GM18858 (cell line): ENCODE measurements at regions not wholly inside any gene's neighbourhood (a gene's known extent, or its start where the extent isn't known, plus 50 kb on each side); places are given as distances from the start of the nearest gene placed in this dataset.

Experiments
- ATAC-seq: cut with Tn5 transposase; IDR thresholded peaks from one replicate; pipeline ENCODE4 v1.9.1; 2021; ENCODE audit not compliant: unreplicated experiment

GRCh38 chr2:13574831-13575230, 858.1 kb downstream of the TRIB2 start:
- ATAC-seq, result no peak

- no peak for ATAC-seq
Observed at GRCh38 chr2:13576406-13577036, 859.8 kb downstream of the TRIB2 start.

GRCh38 chr2:13578547-13578946, 861.8 kb downstream of the TRIB2 start:
- ATAC-seq, result no peak

GRCh38 chr2:13581471-13581870, 864.7 kb downstream of the TRIB2 start:
- no peak for ATAC-seq

GRCh38 chr2:13583609-13584008, 866.9 kb downstream of the TRIB2 start:
- ATAC-seq, result no peak

GRCh38 chr2:13584020-13584419, 867.3 kb downstream of the TRIB2 start:
- no peak for ATAC-seq

- no peak for ATAC-seq
Observed at GRCh38 chr2:13585732-13586131, 869.0 kb downstream of the TRIB2 start.

- ATAC-seq, result no peak
Observed at GRCh38 chr2:13596233-13596632, 879.5 kb downstream of the TRIB2 start.

- ATAC-seq, result no peak
Observed at GRCh38 chr2:13597176-13597575, 880.4 kb downstream of the TRIB2 start.

- no peak for ATAC-seq
Observed at GRCh38 chr2:13601506-13601905, 884.8 kb downstream of the TRIB2 start.

- no peak for ATAC-seq
Observed at GRCh38 chr2:13604951-13605661, 888.4 kb downstream of the TRIB2 start.

- no peak for ATAC-seq
Observed at GRCh38 chr2:13607139-13607538, 890.4 kb downstream of the TRIB2 start.

- no peak for ATAC-seq
Observed at GRCh38 chr2:13611939-13612338, 895.2 kb downstream of the TRIB2 start.

GRCh38 chr2:13616059-13616458, 899.3 kb downstream of the TRIB2 start:
- no peak for ATAC-seq

GRCh38 chr2:13616616-13617015, 899.9 kb downstream of the TRIB2 start:
- ATAC-seq, result no peak

- no peak for ATAC-seq
Observed at GRCh38 chr2:13628122-13628521, 911.4 kb downstream of the TRIB2 start.

- no peak for ATAC-seq
Observed at GRCh38 chr2:13638181-13638580, 921.4 kb downstream of the TRIB2 start.

GRCh38 chr2:13649918-13650317, 933.2 kb downstream of the TRIB2 start:
- no peak for ATAC-seq

- ATAC-seq, result no peak
Observed at GRCh38 chr2:13650586-13651180, 933.9 kb downstream of the TRIB2 start.

GRCh38 chr2:13651684-13652131, 935.0 kb downstream of the TRIB2 start:
- ATAC-seq, result peak; percentile 74

- peak; percentile 32 for ATAC-seq
Observed at GRCh38 chr2:13652531-13653313, 936.0 kb downstream of the TRIB2 start.
